Activated naive CD4-positive, alpha-beta T cell treated with anti-CD3 and anti-CD28 coated beads for 36 hours (primary cell): ENCODE measurements at regions not wholly inside any gene's neighbourhood (a gene's known extent, or its start where the extent isn't known, plus 50 kb on each side); places are given as distances from the start of the nearest gene placed in this dataset.

Experiments used
- CTCF ChIA-PET: fragments of 350-600 bp; sonication (Branson Sonifier 250); formaldehyde crosslinking; loops from one replicate; lab custom pipeline; 2021; ENCODE audit warnings: antibody characterized with exemption; lab: Charles Lee
- DNase-seq: peaks from one replicate; pipeline ENCODE4 v3.0.0-alpha.2; 2020
- H3K27ac Mint-ChIP-seq: one replicate; pipeline ENCODE4 v1.8.0; 2021; ENCODE audit warnings: mild to moderate bottlenecking, mixed read lengths
- H3K27me3 Mint-ChIP-seq: one replicate; pipeline ENCODE4 v1.8.0; 2021; ENCODE audit warnings: low read depth, mixed read lengths
- H3K36me3 Mint-ChIP-seq: one replicate; pipeline ENCODE4 v1.8.0; 2021; ENCODE audit warnings: low read depth, mixed read lengths
- H3K4me1 Mint-ChIP-seq: one replicate; pipeline ENCODE4 v1.8.0; 2021; ENCODE audit warnings: low read depth, mixed read lengths
- H3K4me3 Mint-ChIP-seq: one replicate; pipeline ENCODE4 v1.8.0; 2021; ENCODE audit warnings: mild to moderate bottlenecking, moderate library complexity, mixed read lengths
- H3K9me3 Mint-ChIP-seq: one replicate; pipeline ENCODE4 v1.8.0; 2021; ENCODE audit warnings: mixed read lengths
- intact Hi-C: fragments of 100-400 bp; cut with micrococcal nuclease; formaldehyde crosslinking; loops from one replicate; pipeline ENCODE4 v1.15.1; 2023

DNA sequence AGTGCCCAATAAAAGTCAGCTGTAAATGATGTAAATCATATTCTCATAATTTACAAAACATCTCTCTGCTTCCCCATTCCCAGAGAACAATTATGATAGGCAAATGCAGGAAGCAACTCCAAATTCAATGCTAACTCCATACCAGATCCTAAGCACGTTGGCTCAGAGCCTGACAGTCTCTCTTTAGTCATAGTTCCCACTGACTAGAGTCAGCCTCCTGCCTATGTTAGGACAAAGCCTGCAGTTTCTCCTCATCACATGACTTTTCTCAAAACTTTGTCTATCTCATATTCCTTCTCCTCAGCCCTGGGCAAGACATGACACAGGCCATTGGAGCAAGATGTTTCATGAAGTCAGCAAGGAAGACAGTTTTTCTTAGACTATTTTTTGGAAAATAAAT is 101.5 kb upstream of the COL24A1 start:
- H3K9me3 Mint-ChIP-seq, result no peaks in the 10 kb centered on the region
- CTCF ChIA-PET, result no interaction called here
- intact Hi-C loops, result no loop called here
- no peaks in the 10 kb centered on the region for H3K36me3 Mint-ChIP-seq
- no peak for DNase-seq
- H3K4me1 Mint-ChIP-seq, result no peaks in the 10 kb centered on the region
- peaks cover 1% of the 10 kb centered on the region for H3K27me3 Mint-ChIP-seq
- no peak overlapping the region for H3K4me3 Mint-ChIP-seq
- no peak overlapping the region for H3K27ac Mint-ChIP-seq

DNA sequence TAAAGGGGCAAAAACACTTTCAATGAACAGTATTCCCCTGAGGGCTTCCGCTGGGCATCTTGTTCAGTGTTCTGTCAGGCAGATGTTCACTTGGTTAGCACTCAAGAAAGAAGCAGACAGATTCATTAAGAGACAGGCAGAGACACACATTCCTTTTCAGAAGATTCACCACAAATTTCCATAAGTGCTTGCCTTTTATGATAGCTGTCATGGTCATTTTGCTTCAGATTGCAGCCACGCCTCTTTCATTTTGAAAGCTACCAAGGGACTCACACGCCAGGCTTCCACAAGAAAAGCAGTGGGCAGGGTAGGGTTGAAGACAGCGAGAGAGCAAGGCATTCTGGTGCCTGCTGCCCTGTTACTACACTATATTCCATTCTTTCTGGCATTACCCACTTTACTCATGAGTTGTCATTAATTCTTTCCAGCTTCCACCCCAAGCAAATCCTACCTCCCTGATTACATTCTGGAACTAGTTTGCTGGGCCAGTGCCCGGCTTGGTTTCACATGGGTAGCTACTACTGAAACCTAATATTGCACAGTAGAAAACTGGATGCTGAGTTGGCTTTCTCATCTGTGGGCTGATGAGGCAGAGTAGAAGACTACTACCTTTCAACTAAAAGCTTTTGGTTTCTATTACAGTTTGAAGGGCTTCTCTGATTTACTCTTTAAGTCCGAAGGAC is 91.2 kb upstream of the COL24A1 start:
- no peak overlapping the region for H3K4me3 Mint-ChIP-seq
- no peak overlapping the region for H3K27ac Mint-ChIP-seq
- intact Hi-C loops, result no loop called here
- H3K36me3 Mint-ChIP-seq, result no peaks in the 10 kb centered on the region
- CTCF ChIA-PET, result interaction anchor here (0.8 kb wide), 1 partner anchor 26 kb away, joined by 3 read pairs; no protein-coding TSS in a partner anchor
- H3K4me1 Mint-ChIP-seq, result no peaks in the 10 kb centered on the region
- peaks cover 4% of the 10 kb centered on the region for H3K9me3 Mint-ChIP-seq
- DNase-seq, result no peak
- no peaks in the 10 kb centered on the region for H3K27me3 Mint-ChIP-seq

DNA sequence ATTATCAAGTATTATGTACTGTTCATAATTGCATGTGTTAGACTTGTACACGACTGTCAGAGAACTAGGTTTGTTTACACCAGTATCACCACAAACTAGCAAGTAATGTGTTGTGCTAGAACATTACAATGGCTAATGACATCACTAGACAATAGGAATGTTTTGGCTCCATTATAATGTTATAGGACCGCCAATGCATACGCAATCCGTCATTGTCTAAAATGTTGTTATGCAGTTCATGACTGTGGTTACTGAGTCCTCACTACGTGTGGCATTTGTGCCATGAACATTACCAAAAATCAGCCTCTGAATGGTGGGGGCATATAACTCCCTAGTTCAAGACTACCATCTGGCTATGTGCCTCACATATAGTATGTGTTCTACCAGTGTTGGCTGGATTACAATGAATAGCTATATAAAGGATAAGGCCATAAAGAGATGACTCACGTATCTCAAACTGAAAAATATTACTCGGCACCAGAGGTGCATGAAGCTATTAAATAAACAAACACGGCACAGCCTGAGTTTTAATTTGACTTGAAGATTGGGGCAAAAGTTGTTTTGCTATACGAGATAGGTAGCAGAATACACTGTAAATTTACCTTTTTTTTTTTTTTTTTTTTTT is 89.1 kb upstream of the COL24A1 start:
- no peaks in the 10 kb centered on the region for H3K27me3 Mint-ChIP-seq
- CTCF ChIA-PET, result interaction anchor here (0.6 kb wide), 1 partner anchor 134 kb away, joined by 4 read pairs; no protein-coding TSS in a partner anchor
- no peaks in the 10 kb centered on the region for H3K36me3 Mint-ChIP-seq
- DNase-seq, result no peak
- intact Hi-C loops, result no loop called here
- peaks cover 1% of the 10 kb centered on the region for H3K9me3 Mint-ChIP-seq
- no peak overlapping the region for H3K27ac Mint-ChIP-seq
- no peaks in the 10 kb centered on the region for H3K4me1 Mint-ChIP-seq
- no peak overlapping the region for H3K4me3 Mint-ChIP-seq

DNA sequence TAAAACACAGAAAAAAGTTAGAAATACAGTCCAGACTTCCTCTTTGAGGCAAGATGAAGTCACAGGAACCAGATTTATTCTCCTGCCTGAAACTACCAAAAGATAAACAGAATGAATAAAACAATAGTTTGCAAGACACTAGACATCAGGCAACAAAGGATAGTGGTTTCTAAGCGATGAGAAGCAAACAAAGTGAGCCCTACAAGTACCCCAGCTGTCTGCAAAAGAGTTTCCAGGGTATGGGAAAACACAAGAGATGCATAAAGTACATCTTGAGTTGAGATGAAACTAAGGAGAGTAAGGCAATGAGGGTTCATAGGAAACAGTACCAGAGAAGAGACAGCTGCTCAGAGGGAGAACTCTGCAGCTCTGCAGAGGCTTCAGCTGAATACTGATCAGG is 83.3 kb upstream of the COL24A1 start:
- no peaks in the 10 kb centered on the region for H3K4me1 Mint-ChIP-seq
- CTCF ChIA-PET, result no interaction called here
- intact Hi-C loops, result no loop called here
- H3K27ac Mint-ChIP-seq, result no peak overlapping the region
- no peaks in the 10 kb centered on the region for H3K27me3 Mint-ChIP-seq
- DNase-seq, result no peak
- H3K9me3 Mint-ChIP-seq, result no peaks in the 10 kb centered on the region
- H3K4me3 Mint-ChIP-seq, result no peak overlapping the region
- no peaks in the 10 kb centered on the region for H3K36me3 Mint-ChIP-seq

DNA sequence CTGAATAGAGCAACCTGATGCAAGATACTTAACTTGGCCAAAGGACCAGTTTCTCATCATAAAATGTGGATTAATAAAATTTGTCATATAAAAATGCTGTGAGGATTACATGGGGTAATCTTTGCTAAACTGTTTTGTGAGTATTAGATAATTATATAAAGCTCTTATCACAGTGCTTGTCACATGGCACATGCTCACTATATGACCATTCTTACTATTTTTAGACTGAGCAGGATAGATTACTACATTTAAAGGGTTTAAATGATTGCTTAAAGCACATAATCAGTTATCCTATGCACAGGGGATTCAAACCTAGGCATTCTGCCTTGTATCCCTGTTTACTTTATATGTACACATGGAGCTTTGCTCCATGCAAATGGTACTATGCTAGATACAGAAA is 82.9 kb upstream of the COL24A1 start:
- Mint-ChIP-seq H3K4me3 (no peak overlapping the region), H3K36me3 (no peaks in the 10 kb centered on the region), H3K27me3 (no peaks in the 10 kb centered on the region), H3K27ac (no peak overlapping the region), H3K9me3 (no peaks in the 10 kb centered on the region), H3K4me1 (no peaks in the 10 kb centered on the region)
- CTCF ChIA-PET, result no interaction called here
- intact Hi-C loops, result no loop called here
- no peak for DNase-seq

DNA sequence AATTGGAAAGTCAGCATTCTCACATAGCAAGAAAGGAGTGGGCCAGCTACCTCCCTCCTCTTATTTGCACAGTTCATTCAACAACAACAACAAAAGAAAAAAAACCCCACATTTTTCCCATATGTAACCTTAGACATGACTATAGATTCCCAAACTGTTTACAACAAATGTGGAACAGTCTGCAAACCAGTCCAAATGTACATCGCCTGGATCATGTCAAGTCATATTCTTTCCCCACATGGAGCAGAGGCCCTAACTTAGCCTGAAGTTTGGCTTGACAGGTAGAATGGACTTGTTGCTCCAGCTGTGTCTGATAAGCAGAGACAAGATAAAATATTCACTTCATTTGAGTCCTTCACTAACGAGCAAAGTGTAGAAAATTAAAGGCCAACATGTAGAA is 81.7 kb upstream of the COL24A1 start:
- no peaks in the 10 kb centered on the region for H3K36me3 Mint-ChIP-seq
- H3K4me1 Mint-ChIP-seq, result no peaks in the 10 kb centered on the region
- CTCF ChIA-PET, result no interaction called here
- no peak overlapping the region for H3K27ac Mint-ChIP-seq
- no peak overlapping the region for H3K4me3 Mint-ChIP-seq
- no peaks in the 10 kb centered on the region for H3K27me3 Mint-ChIP-seq
- H3K9me3 Mint-ChIP-seq, result no peaks in the 10 kb centered on the region
- intact Hi-C loops, result no loop called here
- no peak for DNase-seq

DNA sequence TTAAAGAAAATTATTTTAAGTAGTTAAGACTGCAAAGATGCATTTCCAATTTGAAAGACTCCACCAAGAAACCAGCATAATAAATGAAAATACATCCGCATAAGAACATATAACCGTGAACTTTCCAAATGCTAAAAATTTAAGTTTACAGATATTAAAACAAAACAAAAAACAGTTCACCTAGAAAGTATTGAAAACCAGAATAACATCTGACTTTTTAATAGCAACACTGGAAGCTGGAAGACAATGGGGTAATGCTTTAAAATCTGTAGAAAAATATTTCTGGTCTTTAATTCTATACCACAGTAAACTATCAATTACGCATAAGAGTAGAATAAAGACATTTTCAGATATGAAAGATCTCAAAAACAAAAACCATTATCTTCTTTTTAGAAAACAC is 79.3 kb upstream of the COL24A1 start:
- CTCF ChIA-PET, result interaction anchor here (0.7 kb wide), 1 partner anchor 69 kb away, joined by 3 read pairs; no protein-coding TSS in a partner anchor
- no peaks in the 10 kb centered on the region for H3K27me3 Mint-ChIP-seq
- H3K4me1 Mint-ChIP-seq, result no peaks in the 10 kb centered on the region
- no peaks in the 10 kb centered on the region for H3K9me3 Mint-ChIP-seq
- no peak overlapping the region for H3K4me3 Mint-ChIP-seq
- no peak for DNase-seq
- intact Hi-C loops, result no loop called here
- no peaks in the 10 kb centered on the region for H3K36me3 Mint-ChIP-seq
- no peak overlapping the region for H3K27ac Mint-ChIP-seq

DNA sequence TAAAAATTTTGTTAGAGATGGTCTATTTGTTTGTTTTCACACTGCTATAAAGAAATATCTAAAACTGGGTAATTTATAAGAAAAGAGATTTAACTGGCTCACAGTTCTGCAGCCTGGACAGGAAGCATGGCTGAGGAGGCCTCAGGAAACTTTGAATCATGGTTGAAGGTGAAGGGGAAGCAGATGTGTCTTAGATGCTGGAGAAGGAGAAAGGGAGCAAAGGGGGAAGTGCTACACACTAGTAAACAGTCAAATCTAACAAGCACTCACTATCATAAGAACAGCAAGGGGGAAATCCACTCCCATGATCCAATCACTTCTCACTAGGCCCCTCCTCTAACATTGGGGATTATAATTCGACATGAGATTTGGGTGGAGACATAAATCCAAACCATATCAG is 76.8 kb upstream of the COL24A1 start:
- no peak for DNase-seq
- CTCF ChIA-PET, result no interaction called here
- Mint-ChIP-seq H3K27ac (no peak overlapping the region), H3K9me3 (no peaks in the 10 kb centered on the region), H3K4me1 (no peaks in the 10 kb centered on the region), H3K27me3 (no peaks in the 10 kb centered on the region), H3K4me3 (no peak overlapping the region), H3K36me3 (no peaks in the 10 kb centered on the region)
- intact Hi-C loops, result no loop called here

DNA sequence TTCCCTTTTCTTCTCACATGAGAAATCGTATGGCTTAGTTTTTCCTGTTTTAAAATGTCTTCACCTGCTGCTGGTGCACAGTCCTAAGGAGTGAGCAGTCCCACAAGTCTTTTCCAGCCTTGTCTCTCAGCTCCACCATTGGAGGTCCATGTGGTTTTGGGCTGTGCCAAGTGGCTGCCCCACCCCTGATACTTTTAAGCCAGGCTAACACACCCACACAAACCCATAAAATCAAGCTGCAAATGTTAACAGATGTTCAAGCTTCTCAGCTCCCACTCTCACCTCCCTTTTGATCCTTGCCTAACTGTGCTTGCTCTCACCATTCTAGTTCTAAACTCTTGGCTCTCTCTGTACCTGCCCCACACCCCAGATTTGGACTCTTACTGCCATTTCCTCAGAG is 74.5 kb upstream of the COL24A1 start:
- Mint-ChIP-seq H3K4me1 (no peaks in the 10 kb centered on the region), H3K27me3 (no peaks in the 10 kb centered on the region), H3K27ac (no peak overlapping the region), H3K36me3 (no peaks in the 10 kb centered on the region), H3K4me3 (no peak overlapping the region), H3K9me3 (no peaks in the 10 kb centered on the region)
- no peak for DNase-seq
- intact Hi-C loops, result no loop called here
- CTCF ChIA-PET, result no interaction called here

DNA sequence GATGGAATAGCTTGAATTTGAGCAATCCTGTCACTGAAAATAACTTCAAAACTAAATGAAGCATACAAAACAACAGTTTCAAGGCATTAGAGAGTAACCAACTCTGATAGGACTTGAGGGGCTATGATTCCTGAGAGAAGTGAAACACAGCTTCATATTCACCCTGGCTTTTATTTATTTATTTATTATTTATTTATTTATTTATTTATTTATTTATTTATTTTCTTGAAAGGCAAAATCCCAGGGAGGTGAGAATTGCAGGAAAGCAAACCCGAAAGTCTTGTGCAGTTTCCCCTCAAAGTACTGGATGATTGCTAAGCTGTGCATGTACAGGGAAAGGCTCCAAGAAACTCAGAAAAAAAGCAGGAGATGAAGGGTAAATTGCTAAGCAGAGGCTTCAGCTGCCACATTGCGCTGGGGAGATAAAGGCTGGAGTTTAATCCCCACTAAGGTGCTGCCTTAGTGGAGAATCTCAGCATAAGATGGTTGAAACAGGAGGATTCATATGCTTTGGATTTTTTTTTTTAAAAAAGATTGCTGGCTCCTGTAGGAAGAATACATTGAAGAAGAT is 72.9 kb upstream of the COL24A1 start:
- Mint-ChIP-seq H3K9me3 (no peaks in the 10 kb centered on the region), H3K36me3 (no peaks in the 10 kb centered on the region), H3K27me3 (no peaks in the 10 kb centered on the region), H3K4me3 (no peak overlapping the region), H3K4me1 (no peaks in the 10 kb centered on the region), H3K27ac (no peak overlapping the region)
- CTCF ChIA-PET, result interaction anchor here (0.7 kb wide), 1 partner anchor 15 kb away, joined by 3 read pairs; no protein-coding TSS in a partner anchor
- no peak for DNase-seq
- intact Hi-C loops, result no loop called here

DNA sequence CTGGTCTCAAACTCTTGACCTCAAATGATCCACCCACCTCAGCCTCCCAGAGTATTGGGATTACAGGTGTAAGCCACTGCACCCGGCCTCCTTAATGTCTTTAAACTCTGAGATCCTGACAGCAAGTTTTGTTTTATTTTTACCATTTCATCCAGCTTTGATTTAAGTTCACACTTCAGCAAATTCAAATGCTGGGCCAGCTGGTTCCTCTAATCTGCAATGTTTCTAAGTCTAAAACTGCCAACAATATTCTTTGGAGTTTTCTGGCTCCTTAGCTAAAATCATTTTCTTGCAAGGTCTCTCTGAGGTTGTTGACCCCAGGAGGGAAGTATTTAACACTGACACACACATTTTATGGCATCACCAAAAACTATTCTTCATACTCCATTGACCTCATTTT is 72.0 kb upstream of the COL24A1 start:
- no peaks in the 10 kb centered on the region for H3K36me3 Mint-ChIP-seq
- no peaks in the 10 kb centered on the region for H3K4me1 Mint-ChIP-seq
- H3K4me3 Mint-ChIP-seq, result no peak overlapping the region
- no peaks in the 10 kb centered on the region for H3K27me3 Mint-ChIP-seq
- no peaks in the 10 kb centered on the region for H3K9me3 Mint-ChIP-seq
- CTCF ChIA-PET, result no interaction called here
- no peak for DNase-seq
- no peak overlapping the region for H3K27ac Mint-ChIP-seq
- intact Hi-C loops, result no loop called here

DNA sequence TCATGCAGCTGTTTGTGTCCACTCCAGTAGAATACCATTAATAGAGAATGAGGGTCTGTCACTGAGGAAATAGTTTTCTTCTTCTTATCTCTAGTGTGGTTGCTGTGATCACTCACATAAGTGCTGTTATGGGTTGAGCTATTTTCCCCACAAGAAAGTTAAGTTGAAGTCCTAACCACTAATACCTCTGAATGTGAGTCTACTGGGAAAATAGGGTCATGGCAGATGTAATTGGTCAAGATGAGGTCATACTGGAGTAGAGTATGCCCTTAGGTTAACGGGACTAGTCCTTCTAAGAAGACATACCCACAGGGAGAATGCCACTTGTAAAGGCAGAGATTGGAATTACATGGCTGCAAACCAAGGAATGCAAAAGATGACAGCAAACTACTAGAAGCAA is 70.5 kb upstream of the COL24A1 start:
- CTCF ChIA-PET, result interaction anchor here (0.7 kb wide), 1 partner anchor 655 kb away, joined by 5 read pairs; no protein-coding TSS in a partner anchor
- Mint-ChIP-seq H3K36me3 (no peaks in the 10 kb centered on the region), H3K27ac (no peak overlapping the region), H3K4me1 (no peaks in the 10 kb centered on the region), H3K4me3 (no peak overlapping the region), H3K27me3 (no peaks in the 10 kb centered on the region), H3K9me3 (no peaks in the 10 kb centered on the region)
- intact Hi-C loops, result no loop called here
- DNase-seq, result no peak

DNA sequence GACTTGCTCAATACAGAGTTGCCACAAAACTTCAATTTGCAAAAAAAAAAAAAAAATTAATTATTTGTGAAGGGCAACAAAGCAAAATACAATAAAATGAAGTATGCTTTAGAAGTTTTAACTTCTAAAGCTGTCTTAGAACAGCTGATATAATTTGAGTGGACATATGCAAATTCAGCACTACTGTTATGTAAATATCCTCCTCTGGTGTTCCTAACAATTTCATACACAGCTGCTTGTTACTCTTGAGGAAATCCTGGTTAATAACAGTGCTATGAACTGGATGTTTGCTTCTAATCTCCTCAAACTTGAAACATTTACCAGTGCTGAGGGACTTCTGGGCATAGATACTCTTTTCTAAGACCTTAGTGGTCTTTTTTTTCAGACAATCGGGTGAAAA is 69.6 kb upstream of the COL24A1 start:
- Mint-ChIP-seq H3K36me3 (no peaks in the 10 kb centered on the region), H3K4me3 (no peak overlapping the region), H3K27ac (no peak overlapping the region), H3K27me3 (no peaks in the 10 kb centered on the region), H3K4me1 (no peaks in the 10 kb centered on the region), H3K9me3 (no peaks in the 10 kb centered on the region)
- intact Hi-C loops, result no loop called here
- DNase-seq, result no peak
- CTCF ChIA-PET, result interaction anchor here (0.7 kb wide), 3 partner anchors 23 to 654 kb away, joined by 3 to 5 read pairs (median 3); no protein-coding TSS in a partner anchor
